AG09319 (cell line): ENCODE measurements at regions not wholly inside any gene's neighbourhood (a gene's known extent, or its start where the extent isn't known, plus 50 kb on each side); places are given as distances from the start of the nearest gene placed in this dataset.
"Not testable (repeated sequence)": the region's sequence is repeated elsewhere in the genome, so short reads cannot be mapped to it uniquely, and the experiment has no call there.

ENCODE experiments used
- DNase-seq: peaks from one replicate; pipeline ENCODE4 v3.0.0-alpha.2; 2010; ENCODE audit warnings: low read depth; ENCODE audit errors: extremely low read depth
- CTCF ChIP-seq: IDR thresholded peaks from 2 replicates; pipeline ENCODE4 v1.5.1; 2011; ENCODE audit warnings: low read depth, mild to moderate bottlenecking, inconsistent platforms, low read length, moderate library complexity

DNA sequence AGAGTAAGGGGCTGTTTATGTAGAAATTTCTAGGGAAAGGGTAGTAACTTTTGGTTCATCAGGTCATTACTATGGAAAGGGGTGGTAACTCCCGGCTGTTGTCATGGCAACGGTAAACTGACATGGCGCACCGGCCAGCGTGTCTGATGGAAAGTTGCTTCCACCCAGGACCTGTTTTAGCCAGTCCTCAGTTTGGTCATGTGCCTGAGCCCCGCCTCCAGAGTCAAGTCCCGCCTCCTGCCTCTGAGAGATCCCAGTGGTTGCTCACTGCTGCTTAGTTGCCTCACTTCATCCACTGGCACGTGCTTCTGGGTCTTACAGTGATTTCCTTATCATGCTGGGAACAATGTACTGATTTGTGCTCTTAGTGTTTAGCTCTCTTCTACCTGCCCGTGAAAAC is 455.2 kb upstream of the ZNF507 start:
- no peak for TF ChIP-seq CTCF
- no peak for DNase-seq

- TF ChIP-seq CTCF, result no peak
- no peak for DNase-seq
Observed at GRCh38 chr19:31892060-31892459, 453.4 kb upstream of the ZNF507 start.

DNA sequence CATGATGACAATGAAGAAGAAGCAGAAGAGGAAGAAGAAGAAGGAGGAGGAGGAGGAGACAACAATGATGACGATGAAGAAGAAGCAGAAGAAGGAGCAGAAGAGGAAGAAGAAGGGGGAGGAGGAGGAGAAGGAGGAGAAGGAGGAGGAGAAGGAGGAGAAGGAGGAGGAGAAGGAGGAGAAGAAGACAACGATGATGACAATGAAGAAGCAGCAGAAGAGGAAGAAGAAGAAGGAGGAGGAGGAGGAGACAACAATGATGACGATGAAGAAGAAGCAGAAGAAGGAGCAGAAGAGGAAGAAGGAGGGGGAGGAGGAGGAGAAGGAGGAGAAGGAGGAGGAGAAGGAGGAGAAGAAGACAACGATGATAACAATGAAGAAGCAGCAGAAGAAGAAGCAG is 451.9 kb upstream of the ZNF507 start:
- DNase-seq, result not testable (repeated sequence)

DNA sequence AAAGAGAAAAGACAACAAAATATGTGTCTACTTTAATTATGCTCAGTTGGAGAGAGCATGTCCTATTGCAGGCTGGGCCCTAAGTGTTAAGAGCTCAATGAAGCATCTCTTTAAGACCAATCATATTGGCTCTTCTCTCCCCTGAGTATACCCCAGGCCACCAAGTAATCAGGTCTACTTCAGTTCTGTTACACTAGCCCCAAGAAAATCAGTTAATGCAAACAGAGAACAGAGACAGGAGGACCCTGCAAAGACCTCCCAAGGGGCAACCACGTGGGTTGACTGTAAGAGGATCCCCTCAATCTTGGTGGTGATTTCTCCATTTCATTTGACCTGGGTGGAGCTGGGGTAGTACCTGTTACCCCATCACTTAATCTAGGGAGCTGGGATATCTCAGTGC is 451.0 kb upstream of the ZNF507 start:
- TF ChIP-seq CTCF, result no peak
- DNase-seq, result no peak

DNA sequence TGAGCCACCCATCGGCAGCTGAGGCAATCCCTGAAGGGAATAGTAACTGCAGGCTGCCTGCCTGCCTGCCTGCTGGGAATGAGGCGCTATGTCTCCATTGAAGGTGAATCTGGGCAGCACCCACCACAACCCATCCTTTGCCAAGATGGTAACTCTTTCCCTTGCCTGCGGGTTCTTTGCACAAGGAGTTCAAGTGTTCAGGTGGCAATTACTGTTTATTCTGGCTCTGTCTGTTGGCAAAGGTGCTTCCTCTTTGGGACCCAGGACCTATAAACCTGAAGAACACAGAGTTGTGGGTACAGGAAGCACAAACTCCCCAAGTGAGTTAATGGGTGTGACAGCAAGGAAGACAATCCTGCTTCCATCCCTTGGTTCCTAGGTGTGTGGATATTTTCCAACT is 448.1 kb upstream of the ZNF507 start:
- no peak for DNase-seq

GRCh38 chr19:31900991-31901390 is 444.4 kb upstream of the ZNF507 start:
- TF ChIP-seq CTCF, result no peak
- no peak for DNase-seq

More for the DNA sequence above, 448.1 kb upstream of the ZNF507 start:
- TF ChIP-seq CTCF, result no peak

- TF ChIP-seq CTCF, result no peak
- no peak for DNase-seq
Observed at GRCh38 chr19:31902821-31903220, 442.6 kb upstream of the ZNF507 start.

DNA sequence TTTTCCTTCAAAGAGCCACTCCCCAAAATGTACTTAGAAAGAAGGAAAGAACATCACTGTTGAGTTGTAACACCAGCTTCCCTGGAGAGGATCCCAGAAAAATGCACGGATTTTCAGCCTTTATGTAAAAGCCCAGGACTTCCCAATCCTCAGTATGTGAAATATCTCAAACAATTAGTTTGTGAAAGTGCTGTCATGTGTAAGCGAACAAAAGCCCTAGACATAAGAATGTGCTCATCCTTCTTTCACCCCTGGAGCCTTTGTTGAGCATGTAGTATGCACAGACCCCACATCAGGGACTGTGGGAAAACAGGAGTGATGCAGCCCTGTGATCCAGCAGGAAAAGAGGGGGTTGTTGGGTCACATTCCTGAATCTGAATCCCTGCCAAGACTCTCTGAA is 441.4 kb upstream of the ZNF507 start:
- DNase-seq, result no peak
- no peak for TF ChIP-seq CTCF
